Gastrocnemius medialis (tissue), 4 donors: ENCODE measurements at regions not wholly inside any gene's neighbourhood (a gene's known extent, or its start where the extent isn't known, plus 50 kb on each side); places are given as distances from the start of the nearest gene placed in this dataset.

Source experiments
- ATAC-seq, 2 donors: fragments of 150-250 bp; one replicate each; pipeline ENCODE4 v1.9.1; 2016
- DNase-seq, 2 donors: peaks; one replicate each; pipeline ENCODE4 v3.0.0-alpha.2; 2019
- H3K27ac ChIP-seq, 4 donors: fragments of 200-600 bp; sonication (generic); 1 replicate in 1 of 4; 2 replicates in 3 of 4; pipeline ENCODE4 v1.5.1; 2016 to 2018; ENCODE audit warnings: mild to moderate bottlenecking in 2 of 4, moderate library complexity in 1 of 4
- H3K27me3 ChIP-seq, 3 donors: fragments of 200-600 bp; sonication (generic) in 2 of 3; 1 replicate in 1 of 3; 2 replicates in 2 of 3; pipeline versions ENCODE4 v1.5.1 to v1.6.0; 2016 to 2019; ENCODE audit warnings: mild to moderate bottlenecking in 1 of 3, moderate library complexity in 1 of 3
- H3K36me3 ChIP-seq, 2 donors: fragments of 200-600 bp; sonication (generic) in 1 of 2; one replicate each; pipeline ENCODE4 v1.5.1; 2017 to 2018
- H3K4me1 ChIP-seq, 2 donors: fragments of 200-600 bp; sonication (generic) in 1 of 2; one replicate each; pipeline ENCODE4 v1.5.1; 2016 to 2017; ENCODE audit warnings: mild to moderate bottlenecking in 2 of 2
- H3K4me3 ChIP-seq, 4 donors: fragments of 200-600 bp; sonication (generic) in 3 of 4; 1 replicate in 1 of 4; 2 replicates in 3 of 4; pipeline ENCODE4 v1.5.1; 2016 to 2019; ENCODE audit warnings: mild to moderate bottlenecking in 2 of 4
- H3K9me3 ChIP-seq, 3 donors: fragments of 200-600 bp; sonication (generic) in 2 of 3; 1 replicate in 1 of 3; 2 replicates in 2 of 3; pipeline ENCODE4 v1.5.1; 2016 to 2019
- POLR2A ChIP-seq, 2 donors: fragments of 450-650 bp; IDR thresholded peaks; one replicate each; pipeline ENCODE4 v1.6.1; 2017; ENCODE audit warnings: antibody characterized with exemption in 2 of 2, mild to moderate bottlenecking in 2 of 2, moderate library complexity in 2 of 2
- in situ Hi-C, 4 donors: fragments of 200-750 bp; cut with MboI; loops; one replicate each; pipeline versions ENCODE4 v1.15.0 to v1.8.0; 2017; ENCODE audit warnings: low sequenced_read_pairs in 4 of 4
- intact Hi-C: fragments of 100-400 bp; cut with DNase I; formaldehyde crosslinking; loops from one replicate; pipeline ENCODE4 v1.15.1; 2023; ENCODE audit warnings: low total_unique reads
- TF ChIP-seq, protein P1 (sequence below), 5 experiments: fragments of 450-650 bp in 3 of 5; fragments of 200-600 bp in 2 of 5; sonication (generic) in 2 of 5; IDR thresholded peaks in 4 of 5; conservative IDR thresholded peaks in 1 of 5; 1 replicate in 4 of 5; 2 replicates in 1 of 5; pipeline ENCODE4 v1.5.1; 2016 to 2019; ENCODE audit warnings: antibody characterized with exemption in 5 of 5, mild to moderate bottlenecking in 3 of 5, moderate library complexity in 3 of 5

DNA sequence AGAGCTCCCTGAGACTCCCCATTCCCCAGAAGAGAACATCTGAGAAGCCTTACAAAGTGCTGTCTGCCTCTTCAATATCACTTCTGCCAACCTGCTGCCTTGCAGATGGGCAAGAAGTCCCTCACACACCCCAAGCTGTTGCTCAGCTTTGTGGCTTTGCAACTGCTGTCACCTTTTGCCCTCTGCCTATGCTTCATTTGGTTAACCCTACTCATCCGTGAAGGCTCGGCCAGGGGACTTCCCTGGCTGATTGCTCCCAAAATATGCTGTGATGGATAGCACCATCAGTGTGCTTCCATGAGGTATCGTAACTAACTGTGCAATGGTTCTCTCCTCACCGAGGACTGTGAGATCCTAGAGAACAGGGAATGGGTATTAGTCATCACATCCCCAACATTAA is 88.9 kb upstream of the CYP1B1 start:
- no peak for ATAC-seq
- Histone ChIP-seq H3K9me3 (no peaks in the 10 kb centered on the region), H3K4me1 (no peaks in the 10 kb centered on the region), H3K4me3 (no peak overlapping the region), H3K27me3 (no peaks in the 10 kb centered on the region), H3K27ac (no peak overlapping the region), H3K36me3 (no peaks in the 10 kb centered on the region)
- no peak for TF ChIP-seq POLR2A (IDR thresholded peaks at IDR 0.05)
- TF ChIP-seq, protein P1, sequence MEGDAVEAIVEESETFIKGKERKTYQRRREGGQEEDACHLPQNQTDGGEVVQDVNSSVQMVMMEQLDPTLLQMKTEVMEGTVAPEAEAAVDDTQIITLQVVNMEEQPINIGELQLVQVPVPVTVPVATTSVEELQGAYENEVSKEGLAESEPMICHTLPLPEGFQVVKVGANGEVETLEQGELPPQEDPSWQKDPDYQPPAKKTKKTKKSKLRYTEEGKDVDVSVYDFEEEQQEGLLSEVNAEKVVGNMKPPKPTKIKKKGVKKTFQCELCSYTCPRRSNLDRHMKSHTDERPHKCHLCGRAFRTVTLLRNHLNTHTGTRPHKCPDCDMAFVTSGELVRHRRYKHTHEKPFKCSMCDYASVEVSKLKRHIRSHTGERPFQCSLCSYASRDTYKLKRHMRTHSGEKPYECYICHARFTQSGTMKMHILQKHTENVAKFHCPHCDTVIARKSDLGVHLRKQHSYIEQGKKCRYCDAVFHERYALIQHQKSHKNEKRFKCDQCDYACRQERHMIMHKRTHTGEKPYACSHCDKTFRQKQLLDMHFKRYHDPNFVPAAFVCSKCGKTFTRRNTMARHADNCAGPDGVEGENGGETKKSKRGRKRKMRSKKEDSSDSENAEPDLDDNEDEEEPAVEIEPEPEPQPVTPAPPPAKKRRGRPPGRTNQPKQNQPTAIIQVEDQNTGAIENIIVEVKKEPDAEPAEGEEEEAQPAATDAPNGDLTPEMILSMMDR (IDR thresholded peaks at IDR 0.05 in 4 of 5, conservative IDR thresholded peaks at IDR 0.05 in 1 of 5): no peak
- intact Hi-C loops (no loop called here), in situ Hi-C loops (no loop called here)
- DNase-seq: no peak

DNA sequence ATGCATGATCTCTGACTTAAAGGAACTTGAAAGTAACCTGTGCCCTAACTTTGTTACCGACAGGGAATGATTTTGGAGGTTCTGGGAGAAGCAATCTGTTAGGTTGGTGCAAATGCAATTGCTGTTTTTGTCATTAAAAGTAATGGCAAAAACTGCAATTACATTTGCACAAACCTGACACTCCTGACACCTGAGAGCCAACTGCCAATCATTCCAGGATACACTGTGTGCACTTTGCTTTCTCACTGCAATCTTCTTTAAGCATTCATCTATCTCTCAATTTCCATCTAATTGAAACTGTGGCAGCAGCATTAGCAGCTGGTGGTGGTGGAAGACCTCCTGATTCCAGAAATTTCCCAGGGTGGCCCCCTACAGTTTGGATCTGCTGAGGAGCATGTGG is 87.6 kb upstream of the CYP1B1 start:
- H3K4me1 ChIP-seq: peaks cover 0 to 12% of the 10 kb centered on the region in 2 donors
- H3K27me3 ChIP-seq: no peaks in the 10 kb centered on the region
- H3K36me3 ChIP-seq: no peaks in the 10 kb centered on the region
- no peak overlapping the region for H3K4me3 ChIP-seq
- intact Hi-C loops: no loop called here
- H3K27ac ChIP-seq: no peak overlapping the region
- TF ChIP-seq, protein P1 (IDR thresholded peaks at IDR 0.05 in 4 of 5, conservative IDR thresholded peaks at IDR 0.05 in 1 of 5): no peak
- TF ChIP-seq POLR2A (IDR thresholded peaks at IDR 0.05): no peak
- H3K9me3 ChIP-seq: no peaks in the 10 kb centered on the region
- in situ Hi-C loops: no loop called here
- no peak for DNase-seq
- ATAC-seq: no peak

DNA sequence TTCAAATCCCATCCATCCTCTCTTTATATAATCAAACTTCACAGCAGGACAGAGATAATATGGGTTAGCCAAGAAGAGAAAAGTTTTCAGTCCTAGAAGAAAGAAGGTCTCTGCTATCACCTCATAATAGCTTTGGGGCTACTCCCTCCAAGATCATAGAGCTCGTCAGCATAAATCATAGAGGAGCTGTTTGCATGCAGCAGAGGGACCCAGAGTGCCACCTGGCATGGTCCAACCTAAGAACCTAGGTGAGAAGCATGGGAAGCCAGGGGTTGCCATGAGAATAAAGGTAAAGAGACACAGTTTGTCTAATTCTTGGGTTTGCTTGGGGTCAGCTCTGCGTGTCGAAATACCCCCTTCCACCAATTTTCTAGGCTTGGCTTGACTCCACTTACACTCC is 87.1 kb upstream of the CYP1B1 start:
- H3K4me3 ChIP-seq: no peak overlapping the region
- in situ Hi-C loops (no loop called here), intact Hi-C loops (no loop called here)
- no peaks in the 10 kb centered on the region for H3K27me3 ChIP-seq
- DNase-seq (no peak), ATAC-seq (no peak)
- H3K36me3 ChIP-seq: no peaks in the 10 kb centered on the region
- H3K4me1 ChIP-seq: peaks cover 0 to 12% of the 10 kb centered on the region in 2 donors
- no peak for TF ChIP-seq POLR2A (IDR thresholded peaks at IDR 0.05)
- TF ChIP-seq, protein P1 (IDR thresholded peaks at IDR 0.05 in 4 of 5, conservative IDR thresholded peaks at IDR 0.05 in 1 of 5): no peak
- H3K9me3 ChIP-seq: no peaks in the 10 kb centered on the region
- no peak overlapping the region for H3K27ac ChIP-seq

DNA sequence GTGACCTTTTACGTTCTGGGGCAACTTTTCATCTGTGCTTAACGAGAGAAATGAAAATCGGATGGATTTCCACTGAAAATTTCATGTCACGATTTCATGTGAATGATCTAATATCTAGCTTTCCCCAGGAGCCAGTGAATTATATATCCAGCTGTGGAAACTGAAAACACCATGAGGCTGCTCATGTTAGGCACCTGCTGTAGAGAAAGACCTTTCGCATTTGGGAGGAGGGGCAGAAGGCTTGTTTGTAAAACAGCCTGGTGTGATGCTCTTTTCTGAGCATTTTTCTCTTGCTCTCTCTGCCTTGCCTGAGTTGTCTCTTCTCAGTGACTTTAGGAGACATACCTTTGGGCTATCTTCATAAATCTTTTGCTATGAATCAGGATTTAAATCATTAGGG is 84.6 kb upstream of the CYP1B1 start:
- intact Hi-C loops: no loop called here
- H3K4me3 ChIP-seq: no peak overlapping the region
- peaks cover 0 to 12% of the 10 kb centered on the region in 2 donors for H3K4me1 ChIP-seq
- H3K27me3 ChIP-seq: no peaks in the 10 kb centered on the region
- H3K36me3 ChIP-seq: no peaks in the 10 kb centered on the region
- TF ChIP-seq, protein P1 (IDR thresholded peaks at IDR 0.05 in 4 of 5, conservative IDR thresholded peaks at IDR 0.05 in 1 of 5): no peak
- no peak for TF ChIP-seq POLR2A (IDR thresholded peaks at IDR 0.05)
- H3K27ac ChIP-seq: no peak overlapping the region
- H3K9me3 ChIP-seq: no peaks in the 10 kb centered on the region
- no peak for ATAC-seq
- in situ Hi-C loops: no loop called here
- DNase-seq: no peak

DNA sequence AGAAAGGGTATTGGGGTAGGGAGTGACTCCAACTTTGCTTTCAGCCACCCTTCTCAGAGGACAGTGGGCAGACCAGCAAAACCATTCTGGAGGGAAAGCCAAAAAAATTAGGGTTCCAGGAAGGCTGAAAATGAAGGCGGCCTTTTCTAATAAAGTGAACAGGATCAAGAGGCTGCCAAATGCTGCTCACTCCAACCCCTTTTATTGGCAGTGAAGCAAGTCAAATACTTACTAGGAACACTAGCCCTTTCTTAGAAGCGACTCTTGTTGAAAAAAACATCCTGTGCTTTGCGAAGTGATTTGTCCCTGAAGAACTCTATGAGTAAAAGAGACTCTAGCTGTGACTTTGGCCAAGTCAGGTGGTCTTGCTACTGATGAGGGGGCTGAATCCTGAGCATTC is 83.6 kb upstream of the CYP1B1 start:
- Histone ChIP-seq H3K27me3 (no peaks in the 10 kb centered on the region), H3K27ac (peak overlapping the region in 3 of 4 donors; percentile 12 to 58 (median 13)), H3K36me3 (no peaks in the 10 kb centered on the region), H3K4me3 (no peak overlapping the region), H3K9me3 (no peaks in the 10 kb centered on the region), H3K4me1 (peaks cover 0 to 12% of the 10 kb centered on the region in 2 donors)
- ATAC-seq: peak; percentile 49 to 56
- in situ Hi-C loops: no loop called here
- DNase-seq: no peak
- intact Hi-C loops: no loop called here
- TF ChIP-seq POLR2A (IDR thresholded peaks at IDR 0.05): no peak
- TF ChIP-seq, protein P1 (IDR thresholded peaks at IDR 0.05 in 4 of 5, conservative IDR thresholded peaks at IDR 0.05 in 1 of 5): no peak
